Subcutaneous abdominal adipose tissue (tissue), 5 donors: ENCODE measurements at regions not wholly inside any gene's neighbourhood (a gene's known extent, or its start where the extent isn't known, plus 50 kb on each side); places are given as distances from the start of the nearest gene placed in this dataset.

Experiments
- H3K27ac ChIP-seq: one replicate; pipeline ENCODE4 v1.7.0; 2013; ENCODE audit warnings: low read depth, mild to moderate bottlenecking, inconsistent platforms, low read length, moderate library complexity
- H3K27me3 ChIP-seq, 5 donors: one replicate each; pipeline ENCODE4 v1.7.0; 2013; ENCODE audit warnings: low read length in 5 of 5, inconsistent platforms in 1 of 5; ENCODE audit not compliant: control insufficient read depth in 5 of 5, insufficient read depth in 4 of 5
- H3K36me3 ChIP-seq, 5 donors: one replicate each; pipeline ENCODE4 v1.7.0; 2013; ENCODE audit warnings: low read length in 5 of 5; ENCODE audit not compliant: control insufficient read depth in 5 of 5, insufficient read depth in 5 of 5
- H3K4me1 ChIP-seq, 5 donors: one replicate each; pipeline ENCODE4 v1.7.0; 2013; ENCODE audit warnings: low read length in 5 of 5, mild to moderate bottlenecking in 3 of 5, moderate library complexity in 1 of 5; ENCODE audit not compliant: control insufficient read depth in 5 of 5, insufficient read depth in 5 of 5
- H3K4me3 ChIP-seq, 5 donors: one replicate each; pipeline ENCODE4 v1.7.0; 2013; ENCODE audit warnings: low read length in 5 of 5, low read depth in 1 of 5
- H3K9ac ChIP-seq, 5 donors: one replicate each; pipeline ENCODE4 v1.7.0; 2013; ENCODE audit warnings: low read length in 5 of 5, mild to moderate bottlenecking in 4 of 5, moderate library complexity in 3 of 5
- H3K9me3 ChIP-seq, 5 donors: one replicate each; pipeline ENCODE4 v1.7.0; 2013; ENCODE audit warnings: low read length in 5 of 5; ENCODE audit not compliant: control insufficient read depth in 5 of 5
- donor health status: healthy.
- donor health status: healthy.
- donor health status: healthy.
- donor health status: healthy.
- donor health status: healthy.

- no peaks in the 10 kb centered on the region for H3K9me3 ChIP-seq
- no peaks in the 10 kb centered on the region for H3K27me3 ChIP-seq
- H3K4me1 ChIP-seq, result peaks cover 0 to 7% (median 4%) of the 10 kb centered on the region in 5 donors
- H3K27ac ChIP-seq, result no peak overlapping the region
- H3K4me3 ChIP-seq, result no peak overlapping the region
- no peak overlapping the region for H3K9ac ChIP-seq
- H3K36me3 ChIP-seq, result no peaks in the 10 kb centered on the region
These were observed 229.2 kb upstream of the MPDZ start for GRCh38 chr9:13508681-13509080.

GRCh38 chr9:13508086-13508485 is 228.6 kb upstream of the MPDZ start:
- Histone ChIP-seq H3K27ac (no peak overlapping the region), H3K9ac (no peak overlapping the region), H3K36me3 (no peaks in the 10 kb centered on the region), H3K27me3 (no peaks in the 10 kb centered on the region), H3K4me1 (peaks cover 0 to 2% (median 0%) of the 10 kb centered on the region in 5 donors), H3K4me3 (no peak overlapping the region), H3K9me3 (no peaks in the 10 kb centered on the region)

- Histone ChIP-seq H3K9ac (no peak overlapping the region), H3K27me3 (no peaks in the 10 kb centered on the region), H3K36me3 (no peaks in the 10 kb centered on the region), H3K4me1 (no peaks in the 10 kb centered on the region), H3K4me3 (no peak overlapping the region), H3K27ac (no peak overlapping the region), H3K9me3 (no peaks in the 10 kb centered on the region)
These were observed 226.3 kb upstream of the MPDZ start for GRCh38 chr9:13505797-13506196.

- H3K4me3 ChIP-seq, result no peak overlapping the region
- no peaks in the 10 kb centered on the region for H3K9me3 ChIP-seq
- no peak overlapping the region for H3K27ac ChIP-seq
- H3K27me3 ChIP-seq, result no peaks in the 10 kb centered on the region
- H3K36me3 ChIP-seq, result no peaks in the 10 kb centered on the region
- H3K9ac ChIP-seq, result no peak overlapping the region
- H3K4me1 ChIP-seq, result no peaks in the 10 kb centered on the region
These were observed 224.1 kb upstream of the MPDZ start for GRCh38 chr9:13503599-13503998.

- no peaks in the 10 kb centered on the region for H3K4me1 ChIP-seq
- no peaks in the 10 kb centered on the region for H3K9me3 ChIP-seq
- no peak overlapping the region for H3K4me3 ChIP-seq
- H3K27ac ChIP-seq, result no peak overlapping the region
- no peak overlapping the region for H3K9ac ChIP-seq
- H3K36me3 ChIP-seq, result no peaks in the 10 kb centered on the region
- no peaks in the 10 kb centered on the region for H3K27me3 ChIP-seq
These were observed 223.0 kb upstream of the MPDZ start for GRCh38 chr9:13502484-13502883.

GRCh38 chr9:13501018-13501417 is 221.5 kb upstream of the MPDZ start:
- no peak overlapping the region for H3K9ac ChIP-seq
- H3K27ac ChIP-seq, result no peak overlapping the region
- H3K27me3 ChIP-seq, result no peaks in the 10 kb centered on the region
- no peaks in the 10 kb centered on the region for H3K9me3 ChIP-seq
- no peaks in the 10 kb centered on the region for H3K36me3 ChIP-seq
- no peak overlapping the region for H3K4me3 ChIP-seq
- H3K4me1 ChIP-seq, result no peaks in the 10 kb centered on the region

GRCh38 chr9:13500034-13500433 is 220.5 kb upstream of the MPDZ start:
- Histone ChIP-seq H3K9ac (no peak overlapping the region), H3K27me3 (no peaks in the 10 kb centered on the region), H3K27ac (no peak overlapping the region), H3K9me3 (no peaks in the 10 kb centered on the region), H3K4me3 (no peak overlapping the region), H3K36me3 (no peaks in the 10 kb centered on the region), H3K4me1 (no peaks in the 10 kb centered on the region)

- H3K27ac ChIP-seq, result no peak overlapping the region
- H3K4me3 ChIP-seq, result no peak overlapping the region
- H3K27me3 ChIP-seq, result no peaks in the 10 kb centered on the region
- no peaks in the 10 kb centered on the region for H3K4me1 ChIP-seq
- H3K9ac ChIP-seq, result no peak overlapping the region
- H3K9me3 ChIP-seq, result no peaks in the 10 kb centered on the region
- no peaks in the 10 kb centered on the region for H3K36me3 ChIP-seq
These were observed 214.2 kb upstream of the MPDZ start for GRCh38 chr9:13493697-13494096.

- H3K4me3 ChIP-seq, result no peak overlapping the region
- no peak overlapping the region for H3K9ac ChIP-seq
- no peaks in the 10 kb centered on the region for H3K36me3 ChIP-seq
- no peak overlapping the region for H3K27ac ChIP-seq
- H3K4me1 ChIP-seq, result no peaks in the 10 kb centered on the region
- no peaks in the 10 kb centered on the region for H3K9me3 ChIP-seq
- no peaks in the 10 kb centered on the region for H3K27me3 ChIP-seq
These were observed 212.3 kb upstream of the MPDZ start for GRCh38 chr9:13491493-13492424.

GRCh38 chr9:13491138-13491492 is 211.6 kb upstream of the MPDZ start:
- Histone ChIP-seq H3K9ac (no peak overlapping the region), H3K36me3 (no peaks in the 10 kb centered on the region), H3K27me3 (no peaks in the 10 kb centered on the region), H3K4me1 (no peaks in the 10 kb centered on the region), H3K27ac (no peak overlapping the region), H3K4me3 (no peak overlapping the region), H3K9me3 (no peaks in the 10 kb centered on the region)
